SK-N-MC (cell line): ENCODE measurements at regions not wholly inside any gene's neighbourhood (a gene's known extent, or its start where the extent isn't known, plus 50 kb on each side); places are given as distances from the start of the nearest gene placed in this dataset.
"Not testable (repeated sequence)": the region's sequence is repeated elsewhere in the genome, so short reads cannot be mapped to it uniquely, and the experiment has no call there.

Experiments
- DNase-seq: peaks from one replicate; pipeline ENCODE4 v3.0.0-alpha.2; 2011; ENCODE audit warnings: low read depth, low spot score
- H3K27ac ChIP-seq: fragments of 200-600 bp; sonication (generic); 2 replicates; pipeline ENCODE4 v1.5.1; 2016; ENCODE audit warnings: mixed run types
- H3K36me3 ChIP-seq: fragments of 200-600 bp; sonication (generic); 2 replicates; pipeline ENCODE4 v1.6.1; 2017; ENCODE audit warnings: antibody characterized with exemption, low read length, mixed read lengths; ENCODE audit not compliant: insufficient read depth
- H3K4me3 ChIP-seq: fragments of 200-600 bp; sonication (generic); 2 replicates; pipeline ENCODE4 v1.5.1; 2016
- H3K9ac ChIP-seq: fragments of 200-600 bp; sonication (generic); 2 replicates; pipeline ENCODE4 v1.8.0; 2017; ENCODE audit warnings: mixed run types, mixed read lengths; ENCODE audit not compliant: insufficient read length
- H3K9me3 ChIP-seq: fragments of 200-600 bp; sonication (generic); 2 replicates; pipeline ENCODE4 v1.6.1; 2017; ENCODE audit warnings: low read depth, mild to moderate bottlenecking, antibody characterized with exemption, low read length, moderate library complexity, mixed read lengths
- EZH2 ChIP-seq: fragments of 200-600 bp; sonication (generic); IDR thresholded peaks from one replicate; pipeline ENCODE4 v1.6.1; 2017; ENCODE audit warnings: antibody characterized with exemption
- FOXP2 ChIP-seq: optimal IDR thresholded peaks from 2 replicates; pipeline ENCODE3; 2011; ENCODE audit warnings: mild to moderate bottlenecking, moderate library complexity; ENCODE audit not compliant: insufficient read depth; ENCODE audit errors: extremely low read length, control extremely low read depth
- POLR2AphosphoS5 ChIP-seq: IDR thresholded peaks from 2 replicates; pipeline ENCODE4 v1.6.1; 2012; ENCODE audit warnings: mild to moderate bottlenecking, low read depth, low read length, borderline replicate concordance

GRCh38 chr12:131260251-131260905, 306.7 kb downstream of the ADGRD1 start:
- H3K9me3 ChIP-seq = no peaks in the 10 kb centered on the region
- H3K4me3 ChIP-seq = no peak overlapping the region
- no peaks in the 10 kb centered on the region for H3K36me3 ChIP-seq
- no peak for DNase-seq
- TF ChIP-seq POLR2AphosphoS5 = no peak
- no peak for TF ChIP-seq FOXP2
- no peak for TF ChIP-seq EZH2
- no peak overlapping the region for H3K27ac ChIP-seq
- no peak overlapping the region for H3K9ac ChIP-seq

GRCh38 chr12:131260954-131261353, 307.2 kb downstream of the ADGRD1 start:
- TF ChIP-seq FOXP2 = no peak
- TF ChIP-seq POLR2AphosphoS5 = no peak
- no peak for TF ChIP-seq EZH2
- Histone ChIP-seq H3K36me3 (no peaks in the 10 kb centered on the region), H3K9ac (no peak overlapping the region), H3K27ac (no peak overlapping the region), H3K9me3 (no peaks in the 10 kb centered on the region), H3K4me3 (no peak overlapping the region)
- DNase-seq = no peak

GRCh38 chr12:131261906-131262305, 308.2 kb downstream of the ADGRD1 start:
- H3K9ac ChIP-seq = no peak overlapping the region
- H3K9me3 ChIP-seq = no peaks in the 10 kb centered on the region
- no peaks in the 10 kb centered on the region for H3K36me3 ChIP-seq
- H3K4me3 ChIP-seq = no peak overlapping the region
- TF ChIP-seq POLR2AphosphoS5 (no peak), FOXP2 (no peak), EZH2 (no peak)
- H3K27ac ChIP-seq = no peak overlapping the region
- no peak for DNase-seq

- Histone ChIP-seq H3K9ac (no peak overlapping the region), H3K4me3 (no peak overlapping the region), H3K27ac (no peak overlapping the region), H3K9me3 (no peaks in the 10 kb centered on the region), H3K36me3 (no peaks in the 10 kb centered on the region)
- TF ChIP-seq POLR2AphosphoS5 = no peak
- no peak for TF ChIP-seq EZH2
- TF ChIP-seq FOXP2 = no peak
- DNase-seq = no peak
Measured at GRCh38 chr12:131263626-131264025, 309.9 kb downstream of the ADGRD1 start.

- Histone ChIP-seq H3K9ac (no peak overlapping the region), H3K27ac (no peak overlapping the region), H3K4me3 (no peak overlapping the region), H3K36me3 (no peaks in the 10 kb centered on the region), H3K9me3 (no peaks in the 10 kb centered on the region)
- TF ChIP-seq POLR2AphosphoS5 (no peak), FOXP2 (no peak), EZH2 (no peak)
- DNase-seq = no peak
Measured at GRCh38 chr12:131264635-131265034, 310.9 kb downstream of the ADGRD1 start.

- Histone ChIP-seq H3K4me3 (no peak overlapping the region), H3K9ac (no peak overlapping the region), H3K27ac (no peak overlapping the region), H3K36me3 (no peaks in the 10 kb centered on the region), H3K9me3 (no peaks in the 10 kb centered on the region)
- no peak for DNase-seq
- TF ChIP-seq EZH2 (no peak), FOXP2 (no peak), POLR2AphosphoS5 (no peak)
Measured at GRCh38 chr12:131266591-131267467, 313.1 kb downstream of the ADGRD1 start.

GRCh38 chr12:131267576-131267975, 313.9 kb downstream of the ADGRD1 start:
- H3K4me3 ChIP-seq = no peak overlapping the region
- H3K9ac ChIP-seq = no peak overlapping the region
- H3K27ac ChIP-seq = no peak overlapping the region
- no peaks in the 10 kb centered on the region for H3K9me3 ChIP-seq
- TF ChIP-seq POLR2AphosphoS5 (no peak), FOXP2 (no peak), EZH2 (no peak)
- no peak for DNase-seq
- H3K36me3 ChIP-seq = no peaks in the 10 kb centered on the region

- H3K36me3 ChIP-seq, H3K9ac ChIP-seq, H3K27ac ChIP-seq, H3K9me3 ChIP-seq, H3K4me3 ChIP-seq, DNase-seq: not testable (repeated sequence)
Measured at GRCh38 chr12:131268123-131268522, 314.4 kb downstream of the ADGRD1 start.

- not testable (repeated sequence) for H3K4me3 ChIP-seq, H3K27ac ChIP-seq, DNase-seq
Measured at GRCh38 chr12:131268571-131268970, 314.9 kb downstream of the ADGRD1 start.

More at GRCh38 chr12:131268571-131268970, 314.9 kb downstream of the ADGRD1 start:
- H3K36me3 ChIP-seq, H3K9ac ChIP-seq, H3K9me3 ChIP-seq: not testable (repeated sequence)
